GM19023 (cell line): ENCODE measurements at regions not wholly inside any gene's neighbourhood (a gene's known extent, or its start where the extent isn't known, plus 50 kb on each side); places are given as distances from the start of the nearest gene placed in this dataset.

Source experiments
- ATAC-seq: cut with Tn5 transposase; IDR thresholded peaks from one replicate; pipeline ENCODE4 v1.9.1; 2021; ENCODE audit warnings: mild to moderate bottlenecking, moderate library complexity; ENCODE audit not compliant: unreplicated experiment

DNA sequence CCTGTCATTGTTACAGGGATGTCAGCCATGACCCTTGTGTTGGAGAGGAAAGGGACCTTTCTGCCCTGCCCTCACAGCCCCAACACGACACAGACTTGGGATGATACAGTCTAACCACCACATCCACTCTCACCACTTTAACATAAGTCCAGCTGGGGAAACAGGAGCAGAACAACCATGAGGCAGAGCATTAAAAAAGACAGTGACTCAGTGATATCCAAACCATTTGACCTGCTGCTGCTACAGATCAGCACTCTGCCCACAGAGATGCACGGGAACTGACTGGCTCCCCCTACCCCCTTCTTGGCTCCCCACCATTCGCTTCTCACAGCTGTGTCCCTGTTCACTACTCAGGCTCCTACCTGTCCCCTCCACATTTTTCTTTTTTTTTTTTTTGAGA, 458.6 kb downstream of the ZNF608 start:
- no peak for ATAC-seq

DNA sequence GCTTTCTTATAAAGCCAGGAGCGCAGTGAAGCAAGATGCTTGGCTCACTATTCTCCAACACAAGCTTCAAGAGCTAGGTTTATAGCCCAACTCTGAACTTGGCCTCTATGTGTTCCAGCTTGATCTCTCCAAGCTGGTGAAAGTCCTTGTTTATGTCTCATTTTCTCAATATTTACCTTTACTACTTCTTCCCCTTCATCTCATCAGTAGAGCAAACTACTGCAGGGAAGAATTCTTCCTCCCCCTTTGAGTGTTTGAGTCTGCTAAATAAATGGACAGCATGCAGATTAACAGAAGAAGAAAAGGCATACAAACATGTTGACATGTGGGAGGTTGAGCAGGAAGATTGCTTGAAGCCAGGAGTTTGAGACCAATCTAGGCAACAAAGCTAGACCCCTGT, 460.7 kb downstream of the ZNF608 start:
- no peak for ATAC-seq

DNA sequence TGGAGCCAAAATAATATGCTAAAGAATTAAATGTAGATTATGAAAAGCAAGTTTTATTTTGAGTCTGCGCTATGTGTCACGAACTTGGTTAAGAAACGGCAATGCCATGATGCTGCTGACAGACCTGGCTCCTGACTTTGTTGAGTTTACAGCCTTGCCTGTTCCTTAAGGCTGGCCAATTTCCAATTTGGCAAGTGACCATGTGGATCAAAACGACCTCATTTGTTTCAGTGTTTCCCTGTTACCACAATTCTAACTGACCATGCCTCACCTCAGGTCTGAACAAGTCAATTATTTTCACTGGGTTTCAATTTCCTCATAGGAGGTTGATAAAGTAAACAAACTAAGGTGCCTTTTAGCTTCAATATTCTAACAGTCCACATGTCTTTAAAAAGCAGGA, 461.4 kb downstream of the ZNF608 start:
- no peak for ATAC-seq

DNA sequence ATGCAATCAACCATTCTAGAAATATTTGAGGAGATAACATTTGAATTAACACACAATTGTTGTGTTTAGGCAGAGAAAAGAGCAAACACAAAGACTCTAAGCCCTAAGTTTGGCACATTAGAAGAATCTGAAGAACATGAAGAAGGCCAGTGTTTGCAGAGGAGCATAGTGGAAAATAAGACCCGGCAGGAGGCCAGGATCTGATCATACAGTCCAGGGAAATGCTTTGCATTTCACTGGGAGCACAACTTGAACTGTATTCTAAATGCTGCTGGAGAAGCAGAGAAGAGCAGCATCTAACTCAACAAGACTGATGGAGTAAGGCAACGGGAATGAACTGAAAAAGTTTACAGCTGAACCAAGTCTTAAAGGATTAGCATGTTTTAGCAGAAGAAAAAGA, 463.4 kb downstream of the ZNF608 start:
- no peak for ATAC-seq

DNA sequence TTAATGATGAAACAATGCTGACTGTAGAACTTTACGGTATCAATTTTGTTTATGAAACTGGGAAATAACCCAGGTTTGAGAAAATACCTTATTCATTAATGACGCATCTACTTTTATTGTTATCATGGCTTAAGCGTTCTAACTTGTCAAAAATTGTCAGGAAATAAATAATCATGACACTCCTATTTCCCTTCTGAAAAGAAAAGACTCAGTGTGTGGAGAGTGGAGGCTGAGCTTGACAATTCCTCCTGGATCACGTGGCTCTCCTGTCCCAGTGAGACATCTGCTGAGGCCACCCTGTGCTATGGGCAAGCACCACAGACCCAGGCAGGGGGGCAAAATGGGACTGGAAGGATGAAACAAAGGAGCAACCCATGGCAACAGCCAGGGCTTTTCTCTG, 466.4 kb downstream of the ZNF608 start:
- ATAC-seq, result no peak

DNA sequence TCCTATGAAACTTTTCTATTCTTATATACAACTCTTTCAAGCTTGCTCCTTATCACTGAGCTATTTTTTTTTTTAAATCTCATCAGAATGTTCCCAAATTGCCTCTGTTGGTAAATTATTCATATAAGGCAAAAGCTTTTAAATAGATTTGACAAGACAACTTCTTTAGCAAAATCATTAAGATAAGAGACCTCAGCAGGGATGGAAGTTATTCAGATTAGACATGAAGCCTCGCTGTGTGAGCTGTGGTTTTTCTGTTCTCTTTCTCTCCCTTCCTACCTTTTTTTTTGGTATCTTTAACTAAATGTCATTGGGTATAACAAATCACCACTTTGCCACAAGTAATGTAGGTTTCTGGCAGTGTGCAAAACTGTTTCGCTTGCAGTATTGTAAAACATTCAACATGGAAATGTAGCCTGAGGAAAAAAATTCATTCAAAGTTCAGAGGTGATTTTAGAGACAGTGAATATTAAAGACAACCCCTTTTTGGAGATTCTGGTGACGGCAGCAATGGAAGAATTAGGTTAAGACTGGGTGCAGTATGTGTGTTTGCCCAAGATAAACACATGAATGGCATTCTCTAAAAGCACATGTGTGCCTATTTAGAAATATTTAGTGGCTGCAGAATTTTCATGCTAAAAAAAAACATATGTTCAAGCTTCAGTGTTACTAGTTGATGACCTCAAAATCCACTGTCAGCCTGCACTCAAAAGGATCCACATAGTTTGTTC, 467.1 kb downstream of the ZNF608 start:
- ATAC-seq, result no peak

DNA sequence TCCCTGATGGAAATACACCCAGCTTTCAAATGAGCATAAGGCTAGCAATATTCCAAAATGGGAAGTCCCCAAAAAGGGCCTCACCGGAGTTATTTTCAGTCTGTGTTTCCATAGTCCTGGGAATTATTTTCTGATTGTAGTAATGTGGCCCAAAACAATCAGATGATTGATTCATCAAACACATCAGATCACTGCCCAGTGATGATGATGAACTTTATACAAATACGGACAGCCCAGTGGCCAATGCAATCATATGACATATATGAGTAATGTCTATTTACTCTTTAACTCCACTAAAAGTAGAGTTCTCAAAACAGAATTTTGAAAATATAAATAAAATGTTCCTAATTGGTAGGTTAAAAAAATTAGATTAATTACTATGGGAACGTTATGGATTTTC, 467.8 kb downstream of the ZNF608 start:
- ATAC-seq, result no peak

DNA sequence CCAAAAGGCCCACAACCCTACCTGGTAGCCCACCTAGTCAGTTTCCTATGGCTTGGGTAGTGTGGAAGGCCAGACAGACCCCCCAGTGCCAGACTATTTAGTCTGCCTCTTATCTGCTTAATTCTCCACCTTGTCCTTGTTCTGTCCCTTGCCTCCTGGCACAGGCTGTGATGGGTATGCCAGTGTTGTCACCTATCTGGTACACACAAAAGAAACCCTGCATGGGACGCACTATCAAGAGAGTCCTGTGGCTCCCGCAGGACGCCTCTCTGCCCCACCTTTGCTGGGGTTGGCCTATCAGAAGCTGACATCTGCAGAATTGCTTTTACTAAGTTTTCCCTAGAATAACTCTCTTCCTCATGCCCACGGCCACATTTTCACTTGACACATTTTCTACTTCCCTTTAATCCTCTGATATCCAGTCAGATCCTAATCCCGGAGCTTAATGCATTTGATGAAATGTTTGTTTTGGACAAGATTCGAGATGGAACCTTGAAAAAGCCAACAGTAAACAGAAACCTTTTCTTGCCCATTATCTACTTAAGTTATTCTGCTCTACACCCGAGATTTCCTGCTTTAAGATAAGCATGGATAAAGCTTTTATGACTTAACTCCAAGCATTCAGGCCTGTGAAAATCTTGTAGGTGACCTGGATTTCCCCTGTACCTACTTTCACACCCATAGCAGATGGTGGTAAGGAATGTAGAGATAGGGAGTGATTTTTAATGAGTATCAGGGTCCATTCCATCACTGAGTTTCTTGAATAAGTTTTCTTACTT, 468.5 kb downstream of the ZNF608 start:
- no peak for ATAC-seq

DNA sequence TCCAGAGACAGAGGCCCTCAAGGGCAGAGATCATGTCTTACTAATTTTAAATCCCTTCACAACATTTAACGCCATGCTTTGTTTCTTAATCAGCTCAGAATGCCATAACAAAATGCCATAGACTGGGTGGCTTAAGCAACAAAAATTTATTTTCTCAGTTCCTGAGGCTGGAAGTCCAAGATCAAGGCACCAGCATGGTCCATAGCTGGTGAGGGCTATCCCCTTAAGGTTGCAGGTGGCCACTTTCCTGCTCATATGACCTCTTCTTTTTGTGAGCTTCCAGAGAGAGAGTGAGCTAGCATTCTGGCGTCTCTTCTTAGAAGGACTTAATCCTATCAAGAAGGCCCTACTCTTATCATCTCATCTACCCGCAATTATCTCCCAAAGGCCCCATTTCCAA, 470.3 kb downstream of the ZNF608 start:
- ATAC-seq, result no peak

DNA sequence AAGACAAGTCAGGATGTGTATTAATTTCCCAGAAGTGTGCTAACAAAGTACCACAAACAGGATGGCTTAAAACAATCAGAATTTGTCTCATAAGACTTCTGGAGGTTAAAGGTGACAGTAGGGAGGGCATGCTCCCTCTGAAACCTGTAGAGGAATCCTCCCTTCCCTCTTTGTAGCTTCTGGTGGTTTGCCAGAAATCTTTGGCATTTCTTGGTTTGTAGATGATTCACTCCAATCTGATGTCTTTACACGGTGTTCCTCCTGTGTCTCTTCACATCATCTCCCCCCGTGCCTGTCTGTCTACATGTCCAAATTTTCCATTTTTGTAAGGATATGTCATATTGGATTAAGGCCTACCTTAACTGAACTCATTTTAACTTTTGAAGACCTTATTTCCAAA, 471.5 kb downstream of the ZNF608 start:
- ATAC-seq, result no peak

DNA sequence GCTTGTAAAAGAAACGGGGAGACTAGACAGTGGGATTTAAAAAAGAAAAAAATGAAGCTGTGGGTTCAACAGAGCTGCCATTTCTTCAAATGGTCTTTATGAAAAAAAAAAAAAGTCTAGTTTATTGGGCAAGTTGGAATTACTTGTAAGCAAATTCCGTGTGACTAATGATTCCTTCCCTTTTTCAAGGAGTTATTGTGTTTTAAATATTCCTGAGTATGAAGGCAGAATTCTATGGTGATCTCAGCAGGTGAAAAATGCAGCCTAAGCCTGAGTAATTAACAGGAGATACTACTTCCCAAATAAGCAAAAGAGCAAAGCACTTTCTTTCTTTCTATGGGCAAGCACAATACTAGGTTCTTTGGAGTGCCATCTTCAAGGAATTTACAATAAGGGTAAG, 481.9 kb downstream of the ZNF608 start:
- ATAC-seq, result no peak

DNA sequence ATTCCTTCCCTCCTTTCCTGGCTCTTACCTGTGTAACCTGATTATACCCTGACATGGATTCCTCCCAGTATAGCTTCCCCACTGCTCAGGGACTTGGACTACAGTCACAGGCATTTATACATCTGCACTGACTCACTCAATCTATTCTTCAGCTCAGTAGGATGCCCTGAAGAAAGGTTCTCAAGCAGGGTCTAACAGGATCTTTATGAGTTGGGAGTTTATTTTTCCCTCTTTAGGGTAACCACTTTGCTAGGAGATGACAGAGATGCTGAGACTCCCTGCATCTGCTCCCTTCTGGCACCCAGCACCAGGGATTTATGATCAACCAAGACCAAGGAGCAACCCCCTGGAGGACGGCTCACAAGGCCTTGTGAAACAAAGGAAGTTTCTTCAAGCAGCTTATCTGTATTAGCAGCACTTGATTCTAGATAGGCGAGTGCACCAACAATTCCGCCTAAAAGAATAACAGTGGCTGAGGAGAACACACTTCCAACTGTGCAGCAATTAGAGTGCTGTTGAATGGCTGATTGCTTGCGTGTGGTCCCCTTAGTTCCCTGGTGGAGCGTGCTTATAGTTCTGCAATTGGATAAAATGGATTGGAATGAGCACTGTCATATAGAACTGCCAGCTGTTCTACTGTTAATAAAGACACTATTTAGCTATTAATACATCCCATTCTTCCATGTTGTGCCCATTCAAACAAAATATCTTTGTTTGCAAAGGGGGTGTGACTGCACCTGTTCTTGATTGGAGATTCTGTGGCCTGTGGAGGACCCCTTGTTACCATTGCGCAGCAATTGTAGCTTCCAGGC, 482.6 kb downstream of the ZNF608 start:
- ATAC-seq, result no peak

DNA sequence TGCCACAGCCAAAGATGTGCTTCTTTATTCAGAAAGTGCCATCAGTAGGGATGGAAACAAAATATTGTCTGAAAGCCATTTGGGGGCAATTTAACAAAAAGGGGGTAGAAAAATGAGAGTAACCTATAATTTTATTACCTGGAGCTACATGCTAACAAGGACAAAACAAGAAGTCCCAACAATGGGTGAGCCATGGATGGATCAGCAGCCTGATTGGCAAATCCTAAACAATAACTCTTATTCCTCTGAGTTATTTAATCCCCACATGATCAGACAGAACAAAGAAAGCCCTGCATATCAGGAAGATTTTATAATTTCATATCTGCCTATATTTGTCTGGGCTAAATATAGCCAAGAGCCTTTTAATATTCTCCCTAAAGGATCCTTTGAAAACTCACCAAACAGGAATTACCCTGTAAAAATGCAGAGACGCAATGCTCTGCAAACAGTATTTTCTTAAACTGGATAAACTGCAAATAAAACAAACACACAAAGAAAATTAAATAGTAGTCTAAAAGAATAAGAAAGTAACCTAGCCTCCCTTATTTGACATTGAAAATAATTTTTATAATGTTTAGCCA, 483.4 kb downstream of the ZNF608 start:
- ATAC-seq, result no peak

DNA sequence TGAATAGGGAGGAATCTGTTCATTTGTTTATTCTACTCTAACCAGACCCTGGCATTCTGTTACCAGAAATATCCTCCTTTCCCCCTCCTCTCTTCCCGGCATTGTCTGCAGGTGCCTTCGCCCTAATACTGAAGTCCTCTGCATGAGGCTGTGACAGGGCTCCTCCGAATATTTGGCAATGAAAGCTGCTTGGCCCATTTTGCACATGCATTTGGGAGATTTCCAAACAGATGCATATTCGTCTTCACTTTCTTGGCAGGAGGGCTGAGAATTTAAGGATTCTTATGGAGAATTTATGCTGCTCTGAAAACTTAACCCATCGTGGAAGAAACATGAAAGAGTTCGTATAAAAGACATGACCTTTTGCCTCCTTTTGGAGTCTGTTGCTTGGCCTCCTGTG, 484.0 kb downstream of the ZNF608 start:
- no peak for ATAC-seq

DNA sequence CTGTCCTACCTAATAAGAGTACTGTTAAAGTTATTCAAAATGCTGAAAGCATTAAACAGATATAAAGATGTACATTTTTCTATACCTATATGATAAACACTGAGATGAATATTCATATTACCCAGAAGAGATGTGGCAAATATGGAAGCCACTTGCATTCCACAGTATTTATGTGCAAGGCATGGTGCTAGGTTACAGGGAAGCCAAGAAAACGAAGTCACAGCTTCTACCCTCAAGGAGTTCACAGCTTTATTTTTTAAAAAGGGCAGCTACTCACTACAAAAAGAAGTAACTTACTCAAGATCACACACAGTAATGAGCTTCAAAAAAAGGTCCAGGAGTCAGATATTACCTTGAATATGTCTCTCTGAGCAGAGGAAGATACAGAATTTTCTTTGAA, 484.6 kb downstream of the ZNF608 start:
- no peak for ATAC-seq

DNA sequence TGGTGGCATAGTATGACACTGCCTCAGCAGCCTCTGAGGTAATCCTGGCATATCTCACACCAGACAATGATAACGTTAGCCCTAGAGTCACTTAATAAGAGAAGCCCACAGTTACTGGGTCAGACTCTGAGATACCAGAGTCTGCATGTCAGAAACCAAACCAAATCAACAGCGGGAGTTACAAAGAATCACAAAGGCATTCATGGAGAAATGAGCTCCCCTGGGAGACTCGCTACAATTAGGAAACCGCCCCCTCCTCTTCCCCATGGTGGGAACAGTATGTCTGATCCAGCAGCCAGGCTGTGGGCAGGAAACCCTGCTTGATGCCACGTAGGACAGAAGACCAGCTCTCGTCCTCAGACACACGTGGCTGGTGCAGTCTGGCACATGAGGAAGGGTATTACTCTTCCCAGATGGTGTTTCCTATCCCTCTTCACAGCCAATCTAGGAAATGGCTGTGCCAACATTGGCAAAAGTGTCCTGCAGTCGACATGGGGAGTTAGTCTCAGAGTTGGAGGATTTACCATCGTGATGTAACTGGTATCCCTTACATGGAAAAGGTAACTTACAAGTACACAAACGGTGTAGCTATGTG, 485.4 kb downstream of the ZNF608 start:
- no peak for ATAC-seq

DNA sequence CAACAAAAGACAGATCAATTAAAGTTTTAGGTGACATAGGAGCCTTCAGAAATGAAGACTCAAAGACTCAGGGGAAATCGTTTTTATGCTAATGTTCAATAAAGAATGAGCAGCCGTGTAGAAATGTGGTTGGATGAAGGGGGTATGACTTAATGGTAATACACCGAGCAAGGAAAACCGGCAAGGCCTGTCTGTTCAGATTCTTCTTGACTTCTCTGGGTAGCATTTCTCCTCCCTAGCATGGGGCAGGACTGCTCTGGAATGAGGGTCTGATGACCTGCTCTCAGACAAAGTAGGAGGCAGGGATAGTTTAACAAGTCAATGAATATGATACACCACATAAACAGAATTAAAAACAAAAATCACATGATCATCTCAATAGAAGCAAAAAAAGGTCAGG, 487.4 kb downstream of the ZNF608 start:
- ATAC-seq, result no peak

DNA sequence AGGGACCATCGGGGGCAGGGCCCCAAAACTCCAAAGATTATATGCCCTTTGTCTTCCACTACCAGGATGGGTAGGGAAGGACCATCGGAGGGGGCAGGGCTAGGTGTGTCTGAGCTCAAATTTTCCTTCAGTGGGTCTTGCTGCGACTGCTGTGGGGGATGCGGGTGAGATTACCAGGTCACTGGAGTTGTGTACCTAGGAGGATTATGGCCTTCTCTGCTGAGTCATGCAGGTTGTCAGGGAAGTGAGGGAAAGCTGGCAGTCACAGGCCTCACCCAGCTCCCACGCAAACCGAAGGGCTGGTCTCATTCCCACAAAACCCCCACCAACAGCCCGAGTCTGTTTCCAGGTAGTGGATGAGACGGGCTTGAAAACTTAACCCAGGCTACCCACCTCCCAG, 489.4 kb downstream of the ZNF608 start:
- no peak for ATAC-seq

DNA sequence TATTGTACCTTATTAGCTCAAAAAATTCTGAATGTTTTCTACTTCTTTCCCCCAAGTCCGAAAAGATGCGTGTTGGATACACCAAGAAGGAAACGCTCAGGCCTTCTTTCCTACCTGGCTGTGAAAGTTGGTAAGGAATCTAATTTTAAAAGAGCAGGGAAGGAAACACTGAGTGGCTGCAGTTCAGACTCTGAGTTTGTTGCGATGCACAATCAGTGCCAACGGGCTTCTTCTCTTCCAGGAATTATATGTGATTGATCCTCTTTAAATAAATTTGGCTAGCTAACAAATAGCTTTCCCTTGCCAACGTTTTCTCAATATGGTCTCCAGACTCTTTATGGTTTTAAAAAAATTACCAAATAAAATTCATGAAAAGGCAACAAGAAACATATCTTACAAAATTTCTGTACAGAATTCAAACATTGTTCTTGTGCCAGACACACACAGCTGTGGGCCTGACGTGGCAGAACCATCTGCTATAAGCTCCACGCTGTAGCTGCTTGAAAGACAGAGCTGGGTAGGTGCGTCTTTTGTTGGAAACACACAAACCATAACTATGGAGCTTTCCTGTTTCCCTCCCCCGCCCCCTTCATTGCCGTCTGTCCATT, 493.1 kb downstream of the ZNF608 start:
- no peak for ATAC-seq

DNA sequence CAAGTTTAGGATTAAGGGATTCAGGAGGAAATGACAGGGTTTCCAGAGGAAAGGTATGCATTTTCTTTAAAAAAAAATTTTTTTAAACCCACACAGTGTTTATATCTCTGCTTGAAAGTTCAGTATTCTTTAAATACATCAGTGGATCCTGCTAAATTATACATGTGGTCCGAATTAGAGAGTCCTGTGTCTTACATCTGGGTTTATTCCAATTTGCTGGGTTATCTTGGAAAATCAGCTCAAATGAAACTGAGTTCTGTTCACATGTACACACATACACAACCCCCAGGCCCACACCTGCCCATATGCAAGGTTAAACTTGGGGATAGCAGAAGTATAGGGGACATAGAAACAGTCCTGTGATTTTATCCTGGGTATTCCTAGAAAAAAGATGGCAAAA, 493.7 kb downstream of the ZNF608 start:
- no peak for ATAC-seq

DNA sequence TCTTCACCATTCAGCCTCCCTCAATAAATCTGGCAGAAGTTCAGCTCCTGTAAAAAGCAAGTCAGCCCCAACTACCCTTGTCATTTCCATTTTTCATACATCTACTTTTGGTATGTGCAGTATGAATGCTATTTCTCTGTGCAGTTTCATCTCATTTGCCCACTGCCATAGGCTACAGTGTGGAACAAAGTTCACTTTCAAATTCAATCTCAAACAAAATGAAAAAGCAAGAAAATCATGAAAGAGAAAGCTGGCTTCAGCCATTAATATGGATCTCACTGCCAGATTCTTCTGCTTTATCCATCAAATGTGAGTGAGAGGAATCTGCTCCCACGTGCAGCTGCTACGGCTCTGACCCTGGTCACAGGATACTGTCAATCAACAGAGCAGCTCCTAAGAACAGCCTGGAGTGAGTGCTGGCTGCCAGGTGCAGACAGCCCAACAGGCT, 494.2 kb downstream of the ZNF608 start:
- no peak for ATAC-seq
